NCI-H1048 (cell line): ENCODE measurements at regions not wholly inside any gene's neighbourhood (a gene's known extent, or its start where the extent isn't known, plus 50 kb on each side); places are given as distances from the start of the nearest gene placed in this dataset.

Source experiments
- DNase-seq: peaks from one replicate; lab custom pipeline; 2025; lab: John Stamatoyannopoulos, UW

GRCh38 chr4:24417206-24417605 is 167.1 kb downstream of the DHX15 start:
- DNase-seq: no peak

DNA sequence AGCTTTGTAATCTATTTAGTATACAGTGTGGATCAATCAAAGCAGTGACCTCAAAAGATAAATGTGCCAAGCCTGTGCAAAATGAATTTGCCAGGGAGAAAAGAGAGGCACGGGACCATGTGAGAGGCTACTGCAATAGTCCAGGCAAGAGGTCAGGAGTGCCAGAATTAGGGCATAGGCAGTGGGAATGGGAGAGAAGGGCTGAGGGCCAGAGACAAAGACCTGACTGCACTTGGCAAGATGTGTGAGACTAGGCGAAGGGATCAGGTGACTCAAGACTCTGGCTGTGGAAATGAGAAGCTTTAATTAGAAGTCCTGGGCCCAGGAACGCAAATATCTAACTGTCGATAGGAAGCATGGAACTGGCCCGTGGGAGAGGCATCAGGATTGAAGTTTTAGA is 168.1 kb downstream of the DHX15 start:
- no peak for DNase-seq

DNA sequence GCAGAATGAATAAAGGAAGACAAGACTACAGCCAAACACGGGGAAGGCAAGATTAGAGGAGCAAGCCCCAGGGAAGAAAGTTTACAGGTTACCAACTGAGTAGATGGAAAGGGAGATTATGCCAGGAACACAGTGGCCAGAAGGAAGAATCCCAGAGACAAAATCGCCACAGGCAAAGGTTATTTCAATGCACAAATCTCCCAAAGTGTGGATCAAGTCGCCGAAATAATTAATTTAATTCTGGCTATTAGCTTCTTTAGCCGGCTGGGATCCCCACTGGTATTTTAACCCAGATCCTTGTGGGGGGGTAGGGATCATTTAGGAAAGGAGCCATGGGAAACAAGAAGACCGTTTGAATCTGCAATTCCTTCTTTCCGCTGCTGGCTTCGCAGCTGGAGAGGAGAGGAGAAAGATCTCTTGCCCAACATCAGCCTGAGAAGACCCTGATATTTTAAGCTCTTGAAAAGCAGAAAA is 171.0 kb downstream of the DHX15 start:
- DNase-seq: no peak

DNA sequence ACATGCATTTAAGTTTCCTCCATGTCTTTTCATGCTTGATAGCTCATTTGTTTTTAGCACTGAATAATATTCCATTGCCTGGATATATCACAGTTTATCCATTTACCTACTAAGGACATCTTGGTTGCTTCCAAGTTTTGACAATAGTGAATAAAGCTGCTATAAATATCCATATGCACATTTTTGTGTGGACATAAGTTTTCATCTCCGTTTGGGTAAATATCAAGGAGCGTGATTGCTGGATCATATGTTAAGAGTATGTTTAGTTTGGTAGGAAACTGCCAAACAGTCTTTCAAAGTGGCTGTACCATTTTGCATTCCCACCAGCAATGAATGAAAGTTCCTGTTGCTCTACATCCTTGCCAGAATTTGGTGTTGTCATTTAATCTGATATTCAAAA is 172.5 kb downstream of the DHX15 start:
- no peak for DNase-seq

- DNase-seq: no peak
Observed at GRCh38 chr4:24411299-24411698, 173.1 kb downstream of the DHX15 start.

DNA sequence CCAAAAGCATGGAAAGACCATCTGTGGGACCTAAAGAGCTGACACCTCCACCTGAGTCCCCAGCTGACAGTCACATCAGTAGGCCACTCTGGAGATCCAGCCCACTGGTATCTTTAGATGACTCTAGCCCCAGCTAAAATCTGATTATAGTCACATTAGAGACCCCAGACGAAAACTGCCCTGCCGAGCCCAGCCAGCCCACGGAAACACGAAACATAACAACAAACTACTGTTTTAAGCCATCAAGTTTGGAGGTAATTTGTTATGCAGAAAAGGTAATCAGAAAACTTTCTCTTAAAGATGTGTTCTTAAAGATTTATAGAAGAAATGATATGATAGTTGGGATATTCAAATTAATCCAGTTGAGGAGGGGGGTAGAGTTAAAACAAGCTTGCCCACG is 175.7 kb downstream of the DHX15 start:
- DNase-seq: no peak

DNA sequence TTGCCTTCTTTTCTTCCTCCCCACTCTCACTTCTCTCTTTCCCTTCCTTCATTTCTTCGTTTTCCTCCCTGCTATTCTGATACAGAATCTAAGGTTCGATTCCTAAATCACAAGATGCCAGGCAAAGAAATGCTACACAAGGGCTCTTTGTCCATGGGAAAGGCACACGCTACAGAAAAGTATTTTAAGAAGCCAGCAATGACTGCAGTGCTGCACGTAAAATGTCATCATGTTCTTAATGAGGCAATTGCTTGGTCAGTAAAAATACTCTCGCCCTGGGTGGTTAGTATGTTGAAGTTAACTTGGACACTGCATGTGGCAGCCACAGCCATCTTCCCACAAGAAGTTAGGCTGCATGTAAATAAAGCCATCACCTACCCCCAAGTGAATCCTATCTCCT is 178.4 kb downstream of the DHX15 start:
- DNase-seq: no peak

DNA sequence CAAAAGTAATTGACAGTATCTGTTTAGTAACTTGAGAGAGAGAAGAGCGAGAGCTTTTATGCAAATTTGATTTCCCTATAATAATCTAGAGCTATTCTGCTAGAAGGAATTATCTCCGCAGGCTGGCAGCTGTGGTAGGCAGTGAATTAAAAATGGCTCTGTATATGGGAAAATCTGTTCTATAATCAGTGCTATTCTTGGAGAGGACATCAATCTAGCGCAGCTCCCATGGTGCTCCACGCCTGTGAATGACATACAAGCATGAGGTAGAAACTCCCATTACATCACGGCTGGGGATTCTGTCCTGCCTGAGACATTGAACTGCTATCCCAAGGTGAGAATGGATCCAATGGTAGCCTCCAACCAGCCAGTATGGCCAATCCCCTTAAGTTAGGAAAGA is 179.0 kb downstream of the DHX15 start:
- DNase-seq: peak; percentile 0

GRCh38 chr4:24404281-24404680 is 180.1 kb downstream of the DHX15 start:
- DNase-seq: no peak

DNA sequence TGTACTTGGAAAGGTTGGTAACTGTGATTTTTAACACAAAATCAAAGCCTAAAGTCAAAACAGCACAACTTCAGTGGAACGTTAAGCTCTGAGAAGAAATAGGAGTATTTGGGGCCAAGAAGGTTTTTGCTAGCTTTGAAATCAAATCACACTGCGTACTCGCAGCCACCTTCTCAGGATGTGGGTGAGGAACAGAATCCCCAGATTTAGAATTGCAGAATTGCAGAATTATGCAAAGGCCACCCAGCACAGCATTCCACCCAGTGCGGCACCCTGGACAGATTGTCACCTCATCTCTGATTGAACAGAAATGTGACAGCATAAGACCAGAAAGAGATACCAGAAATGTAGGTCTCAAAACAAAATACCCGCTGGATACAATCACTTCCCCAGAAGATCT is 181.1 kb downstream of the DHX15 start:
- DNase-seq: no peak

- DNase-seq: no peak
Observed at GRCh38 chr4:24400537-24400936, 183.8 kb downstream of the DHX15 start.

DNA sequence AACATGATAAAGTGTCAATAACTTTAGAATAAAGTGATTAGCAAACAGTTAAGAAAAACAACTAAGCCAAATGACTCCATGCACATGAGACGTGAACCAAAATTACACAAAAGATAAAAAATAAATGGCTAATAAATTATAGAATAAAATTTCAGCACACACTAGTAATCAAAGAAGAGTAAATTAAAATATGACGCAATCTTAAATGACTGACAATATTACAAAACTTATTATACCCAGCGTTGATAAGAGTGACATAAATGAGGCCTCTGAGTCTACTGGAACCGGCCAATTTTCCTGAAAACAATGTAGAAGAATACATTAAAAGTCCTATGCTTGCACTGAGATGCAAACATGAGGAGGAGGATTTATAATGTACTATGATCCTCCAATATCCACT is 187.4 kb downstream of the DHX15 start:
- no peak for DNase-seq

- no peak for DNase-seq
Observed at GRCh38 chr4:24395937-24396336, 188.4 kb downstream of the DHX15 start.

- no peak for DNase-seq
Observed at GRCh38 chr4:24394041-24394440, 190.3 kb downstream of the DHX15 start.

DNA sequence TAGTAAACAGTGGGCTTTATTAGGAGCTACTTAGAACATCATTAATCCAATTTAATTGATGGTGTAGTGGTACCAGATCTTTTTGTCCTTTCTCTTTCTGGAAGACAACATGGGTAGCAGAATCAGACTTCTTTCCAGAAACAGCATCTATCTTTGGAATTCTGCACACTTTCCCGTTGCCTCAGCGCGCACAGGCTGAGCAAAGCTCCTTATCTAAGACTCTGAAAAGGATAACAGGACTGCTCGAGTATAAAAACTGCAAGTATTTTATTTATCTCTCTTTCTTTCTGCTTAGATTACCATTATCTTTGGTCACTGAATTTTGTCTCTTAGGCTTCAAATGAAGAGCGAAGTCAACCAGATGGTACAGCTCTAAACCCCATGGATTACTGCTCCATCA is 191.7 kb downstream of the DHX15 start:
- DNase-seq: no peak

DNA sequence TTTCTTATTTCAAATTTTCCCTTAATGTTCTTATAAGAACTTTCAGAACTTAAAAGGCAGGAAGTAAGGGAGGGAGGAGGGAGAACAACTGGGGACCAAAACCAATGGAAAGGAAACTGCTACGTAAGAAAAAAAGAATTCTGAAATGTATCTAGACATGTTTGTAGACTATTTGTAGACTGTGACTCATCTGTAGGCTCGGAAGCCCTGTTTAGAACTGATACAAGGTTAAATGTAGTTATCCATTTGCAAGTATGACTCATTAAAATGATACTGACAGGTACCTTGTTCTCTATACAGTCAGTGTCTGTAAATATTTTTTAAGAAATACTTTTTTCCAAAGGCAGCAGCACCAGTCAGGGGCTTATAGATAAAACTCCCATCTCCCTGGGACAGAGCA is 202.0 kb downstream of the DHX15 start:
- DNase-seq: no peak

DNA sequence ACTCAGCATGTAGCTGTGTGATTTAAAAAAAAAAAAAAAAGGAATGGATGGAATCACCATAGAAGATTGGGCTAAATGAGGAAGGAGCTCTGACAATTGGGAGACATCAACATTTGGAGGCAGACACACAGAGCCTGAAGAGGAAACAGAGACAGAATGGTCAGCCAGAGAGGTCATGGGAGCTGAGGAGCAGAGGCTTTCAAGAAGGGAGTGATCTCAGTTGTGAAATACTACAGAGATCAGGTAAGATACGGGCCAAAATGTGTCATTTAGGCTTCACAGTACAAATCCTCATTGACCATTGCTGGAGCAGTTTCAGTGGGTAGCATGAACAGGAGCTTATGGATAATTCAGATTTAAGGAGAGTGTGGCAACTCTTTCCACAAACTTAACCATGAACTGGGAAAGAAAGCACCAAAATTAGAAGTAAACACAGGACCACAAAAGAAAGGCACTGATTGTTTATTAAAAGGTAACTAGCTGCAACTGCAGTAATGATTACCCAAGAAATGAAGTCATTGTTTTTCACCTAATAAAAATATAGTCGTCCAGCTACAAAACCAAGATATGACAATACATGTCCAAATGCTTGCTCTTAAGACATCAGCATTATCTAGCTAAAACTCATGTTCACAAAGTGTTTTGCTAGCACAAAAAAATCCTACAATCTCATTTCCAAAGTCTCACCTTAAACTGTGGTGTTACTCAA is 203.2 kb downstream of the DHX15 start:
- no peak for DNase-seq

DNA sequence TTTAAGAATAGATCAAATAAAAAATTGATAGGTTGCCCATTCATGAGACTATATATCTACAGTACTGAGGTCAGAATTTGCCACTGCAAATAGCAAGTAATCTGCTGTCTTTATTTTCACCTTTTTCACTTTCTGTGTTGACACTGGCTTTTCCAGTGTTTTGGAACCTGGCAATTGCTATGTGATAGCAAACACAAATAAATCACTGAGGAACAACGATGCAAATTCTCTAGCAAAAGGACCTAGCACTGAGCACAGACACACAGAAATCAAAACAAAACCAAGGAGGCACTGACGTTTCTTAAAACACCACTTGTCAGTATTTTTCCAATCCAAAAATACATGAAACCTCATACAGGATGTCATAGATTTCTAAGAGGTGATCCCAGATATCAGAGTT is 210.7 kb downstream of the DHX15 start:
- DNase-seq: no peak

GRCh38 chr4:24372881-24373280 is 211.5 kb downstream of the DHX15 start:
- DNase-seq: no peak

DNA sequence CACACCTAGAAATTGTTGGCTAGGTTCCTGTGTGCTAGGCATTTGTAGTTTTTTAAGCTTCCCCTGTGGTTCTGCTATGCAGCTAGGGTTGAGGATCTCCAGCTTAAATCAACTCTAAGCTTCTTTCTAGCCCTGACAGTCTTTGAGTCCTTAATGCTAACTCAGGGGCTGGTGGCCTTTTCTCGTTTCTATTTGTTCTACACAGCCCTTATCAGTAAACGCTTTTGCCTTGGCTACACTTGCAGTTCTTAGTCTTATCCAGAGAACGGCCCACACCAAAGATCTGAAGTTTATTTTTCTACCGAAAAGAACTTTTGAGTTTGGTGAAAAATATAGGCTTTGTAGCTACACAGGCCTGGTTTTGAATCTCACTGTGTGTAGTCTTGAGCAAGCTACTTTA is 212.0 kb downstream of the DHX15 start:
- DNase-seq: no peak

- no peak for DNase-seq
Observed at GRCh38 chr4:24370421-24370820, 213.9 kb downstream of the DHX15 start.

DNA sequence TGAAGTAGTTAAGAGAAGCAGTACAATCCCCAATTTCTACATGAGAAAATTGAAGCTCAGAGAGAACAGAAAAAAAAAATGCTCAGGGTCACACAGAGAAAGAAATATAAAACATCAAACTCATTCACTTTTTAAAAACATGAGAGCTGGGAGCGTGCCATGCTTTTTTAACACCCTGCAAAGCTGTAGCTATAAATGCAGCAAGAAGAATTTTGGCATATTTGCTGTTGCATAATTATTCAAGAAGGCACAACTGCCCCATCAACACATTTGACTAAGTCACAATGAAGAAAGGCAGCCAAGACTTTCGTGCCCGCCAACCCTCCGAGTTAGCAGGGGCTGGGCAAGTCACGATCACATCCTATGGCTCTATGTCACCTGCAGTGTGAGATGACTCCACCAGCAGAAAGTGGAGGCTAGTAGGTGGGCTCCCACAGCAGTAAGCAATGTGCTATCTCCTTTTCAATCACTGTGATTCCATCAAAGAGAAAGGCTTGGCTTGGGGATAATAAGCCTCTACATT is 214.8 kb downstream of the DHX15 start:
- no peak for DNase-seq

GRCh38 chr4:24368801-24369200 is 215.6 kb downstream of the DHX15 start:
- no peak for DNase-seq

DNA sequence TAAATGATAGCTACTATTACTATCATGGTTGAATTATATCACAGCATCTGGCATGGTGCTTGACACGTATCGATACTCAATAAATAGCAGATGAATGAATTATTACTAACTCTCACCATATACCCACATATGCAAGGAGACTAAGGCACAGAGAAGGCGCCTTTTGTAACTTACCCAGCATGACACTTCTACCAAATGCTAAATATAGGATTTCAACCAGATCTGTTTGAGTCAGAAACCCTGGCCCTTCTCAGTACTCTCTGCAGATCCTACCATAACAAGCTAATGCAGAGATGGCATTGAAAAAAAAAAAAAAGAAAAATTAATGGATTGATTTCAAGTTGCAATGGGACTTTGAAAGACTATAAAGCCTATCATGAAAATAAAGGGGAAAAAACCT is 219.5 kb downstream of the DHX15 start:
- DNase-seq: no peak
